ENCODE measurements at regions not wholly inside any gene's neighbourhood (a gene's known extent, or its start where the extent isn't known, plus 50 kb on each side); places are given as distances from the start of the nearest gene placed in this dataset.

GRCh38 chr6:93799226-93799625, 379.9 kb upstream of the EPHA7 start:
- TF ChIP-seq CTCF (IDR thresholded peaks at IDR 0.05; ENCODE audit: low read depth, low read length, missing control alignments) = no peak
- DNase-seq (ENCODE audit: extremely low read depth, low read depth) = no peak
- H3K4me3 ChIP-seq (replicated peaks; ENCODE audit: low read depth, low read length) = no peak overlapping the region

- TF ChIP-seq CTCF (IDR thresholded peaks at IDR 0.05; ENCODE audit: low read depth, low read length, missing control alignments) = no peak
- DNase-seq (ENCODE audit: extremely low read depth, low read depth) = no peak
- H3K4me3 ChIP-seq (replicated peaks; ENCODE audit: low read depth, low read length) = no peak overlapping the region
Observed at GRCh38 chr6:93794166-93794565, 374.8 kb upstream of the EPHA7 start.

GRCh38 chr6:93792746-93793145, 373.4 kb upstream of the EPHA7 start:
- no peak overlapping the region for H3K4me3 ChIP-seq (replicated peaks; ENCODE audit: low read depth, low read length)
- DNase-seq (ENCODE audit: extremely low read depth, low read depth) = no peak
- TF ChIP-seq CTCF (IDR thresholded peaks at IDR 0.05; ENCODE audit: low read depth, low read length, missing control alignments) = no peak

GRCh38 chr6:93790981-93791380, 371.6 kb upstream of the EPHA7 start:
- TF ChIP-seq CTCF (IDR thresholded peaks at IDR 0.05; ENCODE audit: low read depth, low read length, missing control alignments) = no peak
- DNase-seq (ENCODE audit: extremely low read depth, low read depth) = no peak
- no peak overlapping the region for H3K4me3 ChIP-seq (replicated peaks; ENCODE audit: low read depth, low read length)

- no peak for TF ChIP-seq CTCF (IDR thresholded peaks at IDR 0.05; ENCODE audit: low read depth, low read length, missing control alignments)
- no peak for DNase-seq (ENCODE audit: extremely low read depth, low read depth)
- no peak overlapping the region for H3K4me3 ChIP-seq (replicated peaks; ENCODE audit: low read depth, low read length)
Observed at GRCh38 chr6:93789532-93789931, 370.2 kb upstream of the EPHA7 start.

GRCh38 chr6:93787841-93788240, 368.5 kb upstream of the EPHA7 start:
- H3K4me3 ChIP-seq (replicated peaks; ENCODE audit: low read depth, low read length) = no peak overlapping the region
- DNase-seq (ENCODE audit: extremely low read depth, low read depth) = no peak
- no peak for TF ChIP-seq CTCF (IDR thresholded peaks at IDR 0.05; ENCODE audit: low read depth, low read length, missing control alignments)
